COLO668 (cell line): ENCODE measurements at regions not wholly inside any gene's neighbourhood (a gene's known extent, or its start where the extent isn't known, plus 50 kb on each side); places are given as distances from the start of the nearest gene placed in this dataset.
"Not testable (repeated sequence)": the region's sequence is repeated elsewhere in the genome, so short reads cannot be mapped to it uniquely, and the experiment has no call there.

Experiments
- DNase-seq: peaks from one replicate; lab custom pipeline; 2025; ENCODE audit not compliant: unreplicated experiment; lab: John Stamatoyannopoulos, UW

DNA sequence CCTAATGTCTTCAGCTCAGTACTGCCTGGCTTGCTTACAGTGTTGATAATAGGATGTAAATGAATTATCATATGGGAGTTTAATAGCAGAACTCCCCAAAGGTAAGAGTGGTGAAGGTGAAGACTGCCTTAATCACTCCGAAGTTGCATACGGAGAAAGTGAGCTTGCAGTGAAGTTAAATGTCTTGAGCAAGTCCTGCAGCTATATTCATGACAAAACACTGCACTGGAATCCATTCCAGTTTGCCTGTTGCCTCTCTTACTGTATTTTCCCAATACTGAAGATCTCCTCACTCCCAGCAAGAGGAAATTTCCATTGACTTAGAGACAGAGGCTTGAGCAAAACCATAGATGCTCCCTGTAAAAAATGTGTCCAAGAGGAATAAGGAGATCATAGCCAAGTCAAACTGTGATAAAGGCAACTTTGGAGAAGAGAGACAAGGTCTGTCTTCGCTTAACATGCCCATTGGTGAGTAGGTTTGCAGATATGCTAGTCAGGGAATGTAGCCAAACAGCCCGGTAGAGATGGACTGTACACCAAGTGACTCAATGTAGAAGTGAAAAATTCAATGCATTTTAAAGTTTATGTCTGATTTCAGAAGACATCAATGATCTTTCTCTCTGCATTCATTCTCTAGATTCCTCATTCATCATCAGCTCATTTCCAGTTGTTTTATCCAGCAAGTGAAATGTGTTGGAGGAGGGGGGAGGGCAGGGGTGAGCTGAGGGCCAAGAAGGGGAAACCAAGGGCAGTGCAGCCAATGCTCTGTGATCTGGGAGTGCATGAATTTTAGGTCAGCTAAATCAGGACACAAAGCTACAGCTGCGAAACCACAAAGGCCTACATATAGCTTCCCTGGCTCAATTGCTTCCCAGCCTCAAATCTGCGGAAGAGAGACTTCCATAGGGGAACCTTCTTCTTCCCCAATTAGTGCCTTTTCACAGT is 667.1 kb upstream of the NR2F2 start:
- DNase-seq, result no peak

GRCh38 chr15:95664450-95664849 is 666.0 kb upstream of the NR2F2 start:
- no peak for DNase-seq

GRCh38 chr15:95669146-95669922 is 661.2 kb upstream of the NR2F2 start:
- no peak for DNase-seq

DNA sequence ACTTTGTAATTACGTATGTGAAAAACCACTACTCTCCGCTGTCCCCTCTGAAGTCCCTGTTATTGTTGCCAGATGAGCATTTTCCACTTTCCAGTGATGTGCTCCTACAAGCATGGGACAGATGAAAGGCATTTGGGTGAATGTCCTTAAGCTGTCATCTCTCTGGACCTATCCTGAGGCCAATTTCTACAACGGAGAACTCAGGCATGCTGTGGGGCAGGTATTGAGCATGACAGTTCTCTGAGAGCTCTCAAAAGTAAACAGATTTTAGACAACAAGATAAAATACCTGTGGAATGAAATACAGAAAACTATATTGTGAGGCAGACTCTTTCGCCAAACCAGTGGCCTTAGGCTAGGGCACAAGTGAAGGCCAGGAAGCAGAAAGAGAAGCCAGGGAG is 656.5 kb upstream of the NR2F2 start:
- no peak for DNase-seq

DNA sequence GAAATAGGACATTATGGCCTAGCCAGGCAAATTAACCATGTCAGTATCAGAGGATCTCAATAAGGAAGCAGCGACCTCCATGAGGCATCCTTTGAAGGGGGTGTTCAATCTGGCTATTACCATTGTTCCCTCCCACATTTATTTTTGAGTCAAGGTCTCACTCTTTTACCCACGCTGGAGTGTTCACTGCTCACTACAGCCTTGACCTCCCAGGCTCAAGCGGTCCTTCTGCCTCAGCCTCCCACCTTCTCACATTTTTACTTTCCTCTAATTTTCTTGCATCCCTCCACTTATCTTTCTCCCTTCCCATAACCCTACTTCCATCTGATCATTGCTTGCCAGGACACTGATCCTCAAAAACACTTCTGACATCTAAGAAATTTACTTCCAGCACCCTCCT is 654.0 kb upstream of the NR2F2 start:
- no peak for DNase-seq

- no peak for DNase-seq
Observed at GRCh38 chr15:95679847-95680582, 650.5 kb upstream of the NR2F2 start.

- no peak for DNase-seq
Observed at GRCh38 chr15:95680728-95681127, 649.8 kb upstream of the NR2F2 start.

DNA sequence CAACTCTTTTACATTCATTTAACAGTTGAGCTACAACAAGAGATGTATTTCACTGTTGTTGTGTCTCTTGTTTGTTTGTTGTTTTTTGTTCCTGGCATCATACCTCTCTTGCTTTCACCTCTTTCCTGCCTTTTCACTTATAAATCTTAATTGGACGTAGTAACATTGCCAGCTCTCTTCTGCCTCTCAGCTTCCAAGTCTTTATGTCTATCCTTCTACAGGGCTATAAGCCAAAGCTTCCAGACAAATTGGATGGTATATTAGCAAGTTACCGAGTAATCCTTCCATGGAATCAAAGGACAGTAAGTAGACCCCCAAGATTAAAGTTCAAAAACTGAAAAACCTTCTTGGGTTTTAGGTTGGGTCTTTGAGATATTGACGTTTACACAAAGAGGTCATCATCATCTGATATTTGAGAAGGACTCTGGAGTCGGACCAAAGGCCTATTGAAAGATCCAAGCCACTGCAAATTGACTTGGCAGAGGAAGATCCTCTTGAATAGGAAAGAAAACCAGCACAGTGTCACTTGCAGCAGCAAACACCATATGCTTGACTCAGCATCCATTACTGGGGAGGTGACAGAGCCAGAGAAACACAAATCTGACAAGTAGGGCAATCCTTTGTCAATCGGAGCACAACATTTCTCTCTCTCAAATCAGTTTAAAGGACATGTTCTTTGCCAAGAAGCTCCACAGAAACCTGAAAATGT is 648.5 kb upstream of the NR2F2 start:
- DNase-seq, result no peak

DNA sequence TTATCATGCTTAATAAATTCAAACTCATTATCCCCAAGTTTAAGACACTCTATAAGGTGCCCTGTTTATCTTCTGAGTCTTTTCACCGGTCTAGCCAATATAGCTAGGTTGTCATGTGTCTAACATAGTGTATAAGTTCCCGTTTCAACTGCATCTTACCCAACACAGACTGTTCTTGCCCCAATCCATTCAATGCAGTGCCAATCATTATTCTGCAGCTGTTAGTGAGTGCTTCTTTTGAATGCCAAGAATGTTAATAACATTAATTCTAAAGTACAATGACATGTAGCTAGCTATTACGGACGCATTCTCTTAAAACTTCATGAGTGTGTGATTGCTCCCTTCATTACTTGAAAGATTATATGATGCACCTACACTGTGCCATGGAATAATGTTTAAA is 646.4 kb upstream of the NR2F2 start:
- DNase-seq, result no peak

DNA sequence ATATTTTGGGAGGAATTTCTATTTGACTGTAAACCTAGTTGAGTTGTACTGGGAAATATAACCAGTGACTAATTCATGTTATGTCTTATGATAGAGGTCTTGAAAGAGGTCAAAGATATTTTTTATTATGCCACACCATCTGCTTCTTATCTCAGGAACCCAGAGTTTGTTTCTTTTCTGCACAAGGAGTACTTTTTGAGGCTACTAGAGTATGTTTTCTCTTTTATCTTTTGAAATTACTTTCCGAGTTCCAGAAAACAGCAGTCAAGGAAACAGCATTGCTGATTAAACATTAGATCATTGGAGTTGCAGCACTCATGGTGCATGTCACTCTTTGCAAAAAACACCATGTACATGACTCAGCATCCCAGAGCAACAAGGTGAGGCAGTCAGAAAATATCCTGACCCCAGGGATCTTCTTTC is 645.8 kb upstream of the NR2F2 start:
- no peak for DNase-seq

DNA sequence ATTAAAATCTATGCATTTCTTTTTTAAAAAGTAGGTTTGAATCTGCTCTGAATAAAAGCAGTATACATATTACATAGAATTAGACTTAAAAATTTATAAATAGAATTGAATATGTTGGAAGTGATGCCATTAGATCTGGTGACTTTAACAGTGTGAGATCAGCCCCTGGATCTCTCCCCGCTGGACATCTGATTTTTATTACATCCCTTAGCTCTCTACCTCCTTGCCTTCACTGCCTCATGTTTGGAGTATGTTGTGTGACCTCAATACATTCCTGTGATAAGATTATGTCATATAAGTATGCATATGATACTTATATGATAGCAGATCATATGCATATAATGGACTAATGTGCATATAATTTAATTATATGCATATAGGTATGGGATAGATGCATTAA is 643.4 kb upstream of the NR2F2 start:
- no peak for DNase-seq

GRCh38 chr15:95687686-95688085 is 642.8 kb upstream of the NR2F2 start:
- DNase-seq, result no peak

DNA sequence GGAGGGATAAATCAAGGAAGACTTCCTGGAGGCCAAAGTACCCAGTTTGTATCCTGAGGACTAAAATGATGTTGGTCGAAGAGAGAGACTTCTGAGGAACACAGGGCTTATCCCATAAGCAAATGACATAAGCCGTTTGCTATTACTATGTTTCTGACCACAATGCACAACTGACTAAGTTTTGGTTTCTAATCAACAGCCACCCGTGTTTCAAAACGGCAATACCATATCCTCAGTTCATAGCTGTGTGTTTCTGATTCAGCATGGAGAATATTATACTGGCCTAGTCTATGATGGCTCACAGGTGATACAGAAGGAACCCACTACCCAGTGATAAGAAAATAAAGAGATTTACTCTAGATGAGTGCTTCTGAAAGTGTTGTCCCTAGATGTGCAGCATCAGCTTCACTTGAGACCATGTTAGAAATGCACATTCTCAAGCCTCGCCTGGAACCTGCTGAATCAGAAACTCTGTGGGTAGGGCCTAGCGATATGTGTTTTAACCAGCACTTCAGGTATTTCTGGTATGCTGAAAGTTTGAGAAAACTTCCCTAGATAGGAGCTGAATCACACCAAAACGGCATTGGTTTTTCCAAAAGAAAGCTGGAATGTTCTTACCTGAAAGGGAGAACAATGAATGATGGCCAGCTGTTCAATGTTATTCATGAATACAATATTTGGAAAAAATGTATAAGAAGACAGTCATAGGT is 639.7 kb upstream of the NR2F2 start:
- no peak for DNase-seq

- no peak for DNase-seq
Observed at GRCh38 chr15:95693917-95694316, 636.6 kb upstream of the NR2F2 start.

DNA sequence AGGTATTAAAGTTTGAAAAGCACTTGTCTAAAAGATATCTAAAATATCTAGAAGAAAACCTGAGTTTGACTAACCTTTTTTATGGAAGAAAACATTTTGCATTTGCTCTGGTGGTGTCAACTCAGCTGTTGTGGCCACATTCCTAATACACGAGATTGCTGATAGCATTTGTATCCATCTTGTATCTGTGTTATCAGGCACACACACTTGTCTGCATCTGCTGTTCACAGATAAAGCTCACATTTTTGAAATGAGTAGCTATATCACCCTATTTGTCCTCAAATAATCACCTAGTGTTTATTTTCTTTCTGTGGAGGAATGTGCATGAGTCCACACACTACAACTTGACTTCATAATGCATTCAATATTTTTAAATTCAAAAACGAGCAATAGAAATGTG is 632.3 kb upstream of the NR2F2 start:
- DNase-seq, result no peak

DNA sequence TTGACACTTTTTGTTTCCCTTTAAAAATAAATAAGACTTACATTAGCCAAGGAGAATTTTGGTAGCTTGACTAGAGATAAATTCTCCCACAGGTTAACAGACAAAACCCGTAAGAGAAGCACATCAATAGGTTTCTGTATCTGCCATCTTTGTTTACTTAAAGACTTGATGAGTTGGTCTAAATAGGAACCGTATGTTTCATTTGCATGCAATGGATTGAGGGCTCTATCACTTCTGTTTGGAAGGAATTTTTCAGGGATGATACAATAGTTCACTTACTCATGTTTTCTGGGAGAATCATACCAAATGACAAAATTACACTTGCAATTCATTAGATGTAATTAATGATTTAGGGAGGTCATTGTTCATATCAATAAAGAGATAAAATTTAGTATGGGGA is 631.5 kb upstream of the NR2F2 start:
- no peak for DNase-seq

DNA sequence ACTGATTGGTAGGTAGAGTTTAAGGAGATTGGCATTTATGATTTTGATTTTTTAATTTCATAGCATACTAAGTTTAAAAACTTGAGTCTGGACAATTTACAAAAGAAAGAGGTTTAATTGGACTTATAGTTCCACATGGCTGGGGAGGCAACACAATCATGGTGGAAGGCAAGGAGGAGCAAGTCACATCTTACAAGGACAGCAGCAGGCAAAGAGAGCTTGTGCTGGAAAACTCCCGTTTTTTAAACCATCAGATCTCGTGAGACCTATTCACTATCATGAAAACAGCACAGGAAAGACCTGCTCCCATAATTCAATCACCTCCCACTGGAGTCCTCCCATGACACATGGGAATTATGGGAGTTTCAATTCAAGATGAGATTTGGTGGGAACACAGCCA is 630.9 kb upstream of the NR2F2 start:
- DNase-seq, result no peak

GRCh38 chr15:95700692-95701091 is 629.8 kb upstream of the NR2F2 start:
- not testable (repeated sequence) for DNase-seq

- DNase-seq, result no peak
Observed at GRCh38 chr15:95701410-95701809, 629.1 kb upstream of the NR2F2 start.

DNA sequence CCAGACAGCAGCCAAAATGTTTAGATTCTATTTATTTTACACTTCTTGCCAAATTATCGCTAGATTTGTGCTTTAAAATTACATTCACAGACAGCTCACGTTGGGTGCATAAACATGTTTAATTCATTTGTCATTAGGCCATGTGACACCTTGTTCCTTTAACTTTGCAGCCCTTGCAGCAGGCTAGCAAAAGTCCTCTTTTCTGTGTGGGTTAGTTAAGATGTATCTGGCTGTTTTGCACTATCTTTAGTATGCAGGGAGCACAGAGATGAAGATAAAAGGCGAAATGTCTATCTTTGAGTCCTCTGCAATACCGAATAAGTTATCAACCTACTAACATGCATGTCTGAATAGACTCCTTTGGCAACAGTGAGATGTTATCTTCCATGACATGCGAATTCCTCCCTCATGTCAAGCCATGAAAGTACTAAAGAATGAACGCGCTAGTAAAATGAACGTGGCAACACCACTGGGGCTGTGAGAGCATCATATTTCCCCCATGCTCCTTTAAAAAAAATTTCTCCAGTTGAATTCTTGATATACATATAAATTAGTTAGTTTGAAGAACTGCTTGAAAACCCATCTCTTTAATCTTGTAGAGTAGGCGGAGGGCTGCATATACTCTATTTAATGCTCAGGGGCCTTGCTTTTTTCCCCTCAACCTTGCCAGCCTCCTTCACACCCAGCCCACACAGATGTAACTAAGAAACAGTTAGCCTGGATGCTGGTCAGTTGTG is 620.4 kb upstream of the NR2F2 start:
- no peak for DNase-seq
